Stimulated activated CD8-positive, alpha-beta memory T cell treated with anti-CD3 and anti-CD28 coated beads, Interleukin-15, amount 100 ng/mL, for 4 hours (primary cell): ENCODE measurements at regions not wholly inside any gene's neighbourhood (a gene's known extent, or its start where the extent isn't known, plus 50 kb on each side); places are given as distances from the start of the nearest gene placed in this dataset.

Source experiments
- DNase-seq, 2 donors: peaks; one replicate each; pipeline ENCODE4 v3.0.0-alpha.2; 2020; ENCODE audit warnings: low read depth in 2 of 2

DNA sequence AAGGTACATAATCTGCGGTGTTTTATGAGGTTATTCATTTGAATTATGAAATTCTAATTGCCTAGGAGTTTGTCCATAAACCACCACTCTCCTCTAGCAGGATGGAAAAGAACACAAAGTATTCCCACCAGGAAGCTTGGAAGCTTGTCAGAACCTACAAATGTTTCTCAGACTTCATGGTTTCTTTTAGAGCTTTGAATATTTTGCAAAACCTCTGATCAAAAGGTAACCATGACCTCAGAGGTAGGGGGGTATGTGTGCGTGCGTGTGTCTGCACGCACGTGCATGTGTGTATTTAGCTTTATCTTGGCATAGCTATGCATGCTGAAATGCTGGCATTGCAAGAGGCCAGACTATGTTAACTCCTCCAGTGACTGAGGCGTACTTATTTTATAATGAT is 847.0 kb downstream of the TLE1 start:
- no peak for DNase-seq

DNA sequence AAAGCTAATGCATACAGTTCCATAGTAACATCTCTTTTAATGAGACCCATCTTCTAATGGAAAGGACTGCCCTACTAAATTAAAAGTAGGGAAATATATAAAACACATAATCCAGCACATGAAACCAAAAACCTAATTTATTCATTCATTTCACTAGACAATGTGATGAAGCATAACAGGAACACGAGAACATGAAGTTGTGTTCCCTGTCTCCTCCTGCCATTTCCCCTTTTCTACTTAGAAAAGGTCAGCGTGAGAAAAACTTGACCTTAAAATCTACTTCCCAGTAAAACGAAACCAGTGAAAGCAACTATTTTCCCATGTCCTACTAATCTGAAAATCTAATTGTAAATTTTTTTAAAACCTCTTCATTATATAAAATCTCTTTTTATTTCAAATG is 847.5 kb downstream of the TLE1 start:
- no peak for DNase-seq

- no peak for DNase-seq
Observed at GRCh38 chr9:80839821-80840675, 849.3 kb downstream of the TLE1 start.

GRCh38 chr9:80836013-80836412 is 853.3 kb downstream of the TLE1 start:
- DNase-seq: no peak

DNA sequence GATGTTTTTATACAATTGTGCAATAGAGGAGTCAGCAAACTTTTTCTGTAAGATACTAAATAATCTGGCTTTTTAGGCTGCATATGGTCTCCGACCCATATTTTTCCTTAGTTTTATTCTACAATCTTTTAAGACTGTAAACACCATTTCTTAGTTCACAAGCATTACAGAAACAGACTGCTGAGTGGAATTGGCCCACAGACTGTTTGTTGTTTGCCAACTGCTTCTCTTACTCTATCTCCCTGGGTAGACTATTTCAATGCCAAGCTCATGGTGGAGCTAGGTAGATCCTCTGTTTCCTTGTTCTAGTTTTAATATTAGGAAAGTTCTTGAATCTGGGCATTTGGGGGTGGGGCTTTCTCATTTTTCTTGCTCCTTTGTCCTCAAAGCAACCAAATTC is 857.6 kb downstream of the TLE1 start:
- no peak for DNase-seq

- DNase-seq: no peak
Observed at GRCh38 chr9:80811656-80812055, 877.7 kb downstream of the TLE1 start.

DNA sequence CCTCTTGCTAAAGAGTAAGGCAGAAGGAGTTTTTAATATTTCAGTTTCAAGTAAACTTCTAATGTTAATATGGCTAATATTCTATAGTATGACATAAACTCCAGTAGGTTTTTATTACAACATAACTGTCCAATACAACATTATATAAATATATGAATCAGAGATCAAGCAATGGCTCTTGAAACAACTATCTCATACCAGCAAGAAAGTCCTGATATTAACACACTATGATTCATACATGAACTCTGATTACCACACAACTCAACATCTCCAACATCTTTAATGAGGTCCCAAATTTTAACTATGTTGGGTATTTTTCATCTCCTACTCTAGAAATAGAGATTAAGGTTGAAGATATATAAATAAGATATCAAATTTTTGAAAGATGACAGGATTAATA is 878.3 kb downstream of the TLE1 start:
- no peak for DNase-seq

DNA sequence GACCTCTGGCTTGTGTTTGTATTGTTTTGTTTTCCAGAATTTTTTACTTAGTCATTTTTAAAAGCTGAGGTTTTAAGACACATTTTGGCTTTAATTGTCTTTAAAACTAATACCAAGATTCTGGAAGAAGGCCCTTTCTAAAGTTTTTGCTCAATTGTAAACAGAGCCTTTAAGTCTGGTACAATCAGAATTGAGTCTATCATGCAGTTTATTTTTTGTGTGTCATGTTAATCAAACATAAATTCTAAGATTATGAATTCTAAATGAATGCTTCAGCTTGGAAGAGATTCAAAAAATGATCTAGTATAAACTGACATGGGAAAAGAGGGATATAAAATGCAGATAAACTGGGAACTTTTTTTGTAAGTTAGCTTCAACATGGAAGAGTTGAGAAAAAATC is 882.7 kb downstream of the TLE1 start:
- no peak for DNase-seq

- no peak for DNase-seq
Observed at GRCh38 chr9:80804873-80805272, 884.5 kb downstream of the TLE1 start.

GRCh38 chr9:80797831-80798688 is 891.3 kb downstream of the TLE1 start:
- DNase-seq: no peak

GRCh38 chr9:80797101-80797829 is 892.1 kb downstream of the TLE1 start:
- no peak for DNase-seq

DNA sequence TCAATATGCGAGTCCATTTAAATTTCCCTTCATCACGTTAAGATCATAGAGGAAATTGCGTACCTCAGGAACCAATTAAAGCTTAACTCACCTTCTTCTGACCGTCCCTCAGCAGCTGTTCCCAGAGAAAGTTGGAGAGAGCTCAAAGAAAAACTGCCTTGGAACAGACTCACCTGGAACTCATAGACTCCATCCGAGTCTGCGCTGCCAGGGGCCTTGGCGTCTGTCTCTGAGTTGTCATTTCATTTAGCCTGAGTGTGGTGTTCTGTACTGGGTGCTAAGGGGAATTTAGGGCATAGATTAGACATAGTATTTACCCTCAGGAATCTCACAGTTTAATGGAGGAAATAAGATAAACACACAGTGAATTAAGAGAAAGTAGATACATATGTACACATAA is 892.7 kb downstream of the TLE1 start:
- DNase-seq: no peak

DNA sequence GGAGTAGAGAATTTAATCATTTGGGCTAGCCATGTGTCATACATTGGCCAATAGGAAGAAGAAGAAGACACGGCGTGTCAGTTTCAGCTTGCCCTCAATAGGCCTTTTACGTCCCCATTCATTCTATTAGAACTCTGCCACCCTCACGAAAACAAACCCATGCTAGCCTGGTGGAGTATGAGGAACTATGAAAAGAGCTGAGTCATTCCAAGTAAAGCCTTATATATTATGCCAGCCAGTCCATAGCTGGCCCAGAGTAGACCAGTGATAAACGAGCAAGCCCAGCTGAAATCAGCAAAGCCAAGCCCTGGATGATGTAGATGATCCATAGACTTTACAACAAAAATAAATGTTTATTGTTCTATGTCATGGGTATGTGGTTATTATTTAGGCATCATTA is 895.1 kb downstream of the TLE1 start:
- no peak for DNase-seq

DNA sequence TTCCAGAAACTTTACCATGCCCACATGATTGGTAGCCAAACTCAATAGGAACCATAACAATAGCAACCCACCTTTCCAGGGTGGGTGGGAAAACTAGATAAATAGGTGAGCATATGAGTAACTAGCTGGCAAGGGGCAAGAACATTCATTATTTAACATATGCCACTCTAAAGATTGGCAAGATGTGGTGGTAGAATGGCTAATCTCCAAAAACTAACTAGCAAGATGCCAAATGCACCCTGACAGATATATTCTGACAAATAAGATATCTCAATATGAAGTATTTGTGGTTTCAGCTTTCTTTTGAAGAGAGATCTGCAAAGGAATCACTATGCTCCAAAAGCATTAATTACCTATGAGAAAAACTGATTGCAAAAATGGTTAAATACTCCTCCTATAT is 895.6 kb downstream of the TLE1 start:
- no peak for DNase-seq

GRCh38 chr9:80792726-80793125 is 896.6 kb downstream of the TLE1 start:
- no peak for DNase-seq

- no peak for DNase-seq
Observed at GRCh38 chr9:80791836-80792235, 897.5 kb downstream of the TLE1 start.

DNA sequence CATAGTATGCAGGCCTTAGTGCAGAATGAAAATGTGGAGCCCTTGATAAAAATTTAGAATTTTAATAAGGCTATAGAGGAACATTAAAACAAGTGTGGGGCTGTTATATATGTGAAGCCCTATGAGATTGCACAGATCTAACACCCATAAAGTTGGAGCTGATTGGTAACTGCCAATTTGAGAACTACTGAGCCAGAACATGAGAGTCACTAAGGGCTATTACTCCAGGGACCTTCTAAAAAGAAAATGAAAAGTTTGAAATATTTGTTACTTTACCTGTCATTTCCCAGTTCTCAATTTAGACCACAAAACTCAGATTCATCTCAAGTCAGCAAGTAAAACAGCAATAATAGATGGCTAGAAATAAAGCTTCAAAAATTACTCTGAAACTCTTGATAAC is 898.6 kb downstream of the TLE1 start:
- DNase-seq: no peak

GRCh38 chr9:80789831-80790230 is 899.5 kb downstream of the TLE1 start:
- DNase-seq: no peak

GRCh38 chr9:80787636-80788035 is 901.7 kb downstream of the TLE1 start:
- no peak for DNase-seq

- no peak for DNase-seq
Observed at GRCh38 chr9:80784647-80785046, 904.7 kb downstream of the TLE1 start.

- DNase-seq: no peak
Observed at GRCh38 chr9:80775971-80776370, 913.4 kb downstream of the TLE1 start.

GRCh38 chr9:80775530-80775929 is 913.8 kb downstream of the TLE1 start:
- no peak for DNase-seq
